Lung (tissue), 11 donors: ENCODE measurements at regions not wholly inside any gene's neighbourhood (a gene's known extent, or its start where the extent isn't known, plus 50 kb on each side); places are given as distances from the start of the nearest gene placed in this dataset.

Source experiments
- ATAC-seq: fragments of 200-7000 bp; cut with Tn5 transposase; one replicate; pipeline ENCODE4 v1.9.1; 2020; ENCODE audit warnings: moderate number of reproducible peaks; ENCODE audit not compliant: insufficient read depth, low FRiP score
- DNase-seq, 3 donors: peaks; one replicate each; pipeline ENCODE4 v3.0.0-alpha.2; 2013 to 2017
- H3K27ac ChIP-seq, 2 donors: one replicate each; pipeline ENCODE4 v1.5.1; 2013; ENCODE audit warnings: mild to moderate bottlenecking in 2 of 2, moderate library complexity in 2 of 2, control low read depth in 1 of 2, inconsistent platforms in 1 of 2, low read depth in 1 of 2, low read length in 1 of 2
- H3K27me3 ChIP-seq, 3 donors: one replicate each; pipeline ENCODE4 v1.5.1; 2013; ENCODE audit warnings: low read length in 2 of 3; ENCODE audit not compliant: control insufficient read depth in 3 of 3, insufficient read depth in 3 of 3
- H3K36me3 ChIP-seq, 4 donors: one replicate each; pipeline ENCODE4 v1.5.1; 2013; ENCODE audit warnings: low read length in 4 of 4, mild to moderate bottlenecking in 1 of 4, moderate library complexity in 1 of 4; ENCODE audit not compliant: control insufficient read depth in 4 of 4, insufficient read depth in 4 of 4
- H3K4me1 ChIP-seq, 5 donors: one replicate each; pipeline ENCODE4 v1.5.1; 2013; ENCODE audit warnings: low read length in 5 of 5, mild to moderate bottlenecking in 2 of 5, moderate library complexity in 1 of 5; ENCODE audit not compliant: control insufficient read depth in 5 of 5, insufficient read depth in 5 of 5
- H3K4me3 ChIP-seq: one replicate; pipeline ENCODE4 v1.5.1; 2013; ENCODE audit warnings: mild to moderate bottlenecking, control low read depth, moderate library complexity
- H3K9ac ChIP-seq, 2 donors: one replicate each; pipeline ENCODE4 v1.5.1; 2013; ENCODE audit warnings: low read length in 2 of 2, control low read depth in 1 of 2; ENCODE audit not compliant: insufficient read depth in 1 of 2
- H3K9me3 ChIP-seq, 4 donors: one replicate each; pipeline ENCODE4 v1.5.1; 2013; ENCODE audit warnings: low read length in 3 of 4, mild to moderate bottlenecking in 1 of 4, moderate library complexity in 1 of 4; ENCODE audit not compliant: control insufficient read depth in 4 of 4, insufficient read depth in 3 of 4
- CTCF ChIP-seq: IDR thresholded peaks from 2 replicates; pipeline ENCODE4 v1.5.1; 2012; ENCODE audit warnings: mild to moderate bottlenecking; ENCODE audit errors: control extremely low read depth, extremely low read depth
- WGBS, 2 donors: extraction: QIAGEN DNeasy Blood & Tissue Kit; methylation state at CpG; one replicate each; pipeline ENCODE4 v1.1.7; 2013; 5-methylcytosine and 5-hydroxymethylcytosine counted together
- donor health status: control.
- donor health status: control.
- donor health status: Bipolar disorder and iron deficiency.
- donor health status: healthy.
- donor health status: DM: yes; HTN: yes; CAD: no.

- Histone ChIP-seq H3K27ac (no peak overlapping the region), H3K4me3 (no peak overlapping the region), H3K36me3 (no peaks in the 10 kb centered on the region), H3K9me3 (peaks cover 0 to 2% (median 0%) of the 10 kb centered on the region in 4 donors), H3K27me3 (no peaks in the 10 kb centered on the region), H3K9ac (no peak overlapping the region), H3K4me1 (peaks cover 0 to 6% (median 2%) of the 10 kb centered on the region in 5 donors)
- ATAC-seq (no peak), DNase-seq (no peak)
- 95 to 98% methylated on average over 2 of the region's 2 CpGs for WGBS, 2 donors
- no peak for TF ChIP-seq CTCF
Observed at GRCh38 chr21:29473808-29474207, 175.1 kb downstream of the BACH1 start.

GRCh38 chr21:29475329-29475728 is 176.6 kb downstream of the BACH1 start:
- ATAC-seq (no peak), DNase-seq (no peak)
- Histone ChIP-seq H3K36me3 (no peaks in the 10 kb centered on the region), H3K9me3 (peaks cover 0 to 2% (median 0%) of the 10 kb centered on the region in 4 donors), H3K4me3 (no peak overlapping the region), H3K27me3 (no peaks in the 10 kb centered on the region), H3K4me1 (peaks cover 0 to 6% (median 2%) of the 10 kb centered on the region in 5 donors), H3K27ac (no peak overlapping the region), H3K9ac (no peak overlapping the region)
- TF ChIP-seq CTCF = no peak
- 96 to 100% methylated on average over 2 of the region's 2 CpGs for WGBS, 2 donors

- WGBS, 2 donors = 91 to 93% methylated on average over 5 of the region's 5 CpGs
- DNase-seq (no peak), ATAC-seq (no peak)
- H3K9me3 ChIP-seq = peaks cover 0 to 2% (median 0%) of the 10 kb centered on the region in 4 donors
- no peaks in the 10 kb centered on the region for H3K27me3 ChIP-seq
- no peak overlapping the region for H3K27ac ChIP-seq
- H3K9ac ChIP-seq = no peak overlapping the region
- H3K4me1 ChIP-seq = peaks cover 0 to 6% (median 2%) of the 10 kb centered on the region in 5 donors
- TF ChIP-seq CTCF = no peak
- no peaks in the 10 kb centered on the region for H3K36me3 ChIP-seq
- H3K4me3 ChIP-seq = no peak overlapping the region
Observed at GRCh38 chr21:29477347-29477746, 178.6 kb downstream of the BACH1 start.

- Histone ChIP-seq H3K9me3 (peaks cover 0 to 2% (median 0%) of the 10 kb centered on the region in 4 donors), H3K4me1 (peaks cover 0 to 6% (median 2%) of the 10 kb centered on the region in 5 donors), H3K9ac (no peak overlapping the region), H3K27ac (no peak overlapping the region), H3K36me3 (no peaks in the 10 kb centered on the region), H3K4me3 (no peak overlapping the region), H3K27me3 (no peaks in the 10 kb centered on the region)
- no peak for DNase-seq
- 85 to 87% methylated on average over 5 of the region's 5 CpGs for WGBS, 2 donors
- ATAC-seq = no peak
- TF ChIP-seq CTCF = no peak
Observed at GRCh38 chr21:29477941-29478340, 179.2 kb downstream of the BACH1 start.
